ENCODE measurements at regions not wholly inside any gene's neighbourhood (a gene's known extent, or its start where the extent isn't known, plus 50 kb on each side); places are given as distances from the start of the nearest gene placed in this dataset.

- no peak for TF ChIP-seq CSRNP2 (CRISPR knock-in tag; conservative IDR thresholded peaks at IDR 0.05; ENCODE audit: low read depth)
- TF ChIP-seq KAT7 (CRISPR knock-in tag; IDR thresholded peaks at IDR 0.05; ENCODE audit: borderline replicate concordance) = no peak
- TF ChIP-seq ZNF234 (CRISPR knock-in tag; conservative IDR thresholded peaks at IDR 0.05) = no peak
- no peak for TF ChIP-seq FOXC1 (CRISPR knock-in tag; IDR thresholded peaks at IDR 0.05; ENCODE audit: borderline replicate concordance)
- TF ChIP-seq SRSF4 (IDR thresholded peaks at IDR 0.05; ENCODE audit: low read depth, low read length, poor library complexity, severe bottlenecking) = no peak
Observed at GRCh38 chr9:65437724-65438123, 152.7 kb upstream of the FOXD4L5 start (continued).

GRCh38 chr9:65435464-65435863 lies 150.5 kb upstream of the FOXD4L5 start:
- FAIRE-seq (no peak), ATAC-seq (no peak), DNase-seq (ENCODE audit: low spot score) (no peak)
- ChIA-PET POLR2A (no interaction called here), CTCF (ENCODE audit: low intra/inter-chr PET ratio, low total read pairs) (no interaction called here)
- no peaks in the 10 kb centered on the region for H3K4me1 ChIP-seq (ENCODE audit: insufficient read depth, low read length)
- no peaks in the 10 kb centered on the region for H3K36me3 ChIP-seq (replicated peaks in 1 of 2; ENCODE audit: control insufficient read depth in 1 of 2, insufficient read depth in 2 of 2, low read length in 2 of 2)
- TF ChIP-seq PCBP2 (optimal IDR thresholded peaks at IDR 0.05; ENCODE audit: low read depth, low read length, poor library complexity, severe bottlenecking) (no peak), MED8 (CRISPR knock-in tag; IDR thresholded peaks at IDR 0.05; ENCODE audit: insufficient replicate concordance) (no peak), CBX2 (IDR thresholded peaks at IDR 0.05; ENCODE audit: low read depth, low read length) (no peak), CBX2 (CRISPR knock-in tag; IDR thresholded peaks at IDR 0.05; ENCODE audit: low read depth) (no peak), MYNN (CRISPR knock-in tag; IDR thresholded peaks at IDR 0.05; ENCODE audit: low read depth) (no peak), NFKB2 (CRISPR knock-in tag; IDR thresholded peaks at IDR 0.05; ENCODE audit: borderline replicate concordance) (no peak), ZNF414 (CRISPR knock-in tag; IDR thresholded peaks at IDR 0.05) (no peak), HMGXB3 (CRISPR knock-in tag; IDR thresholded peaks at IDR 0.05; ENCODE audit: borderline replicate concordance) (no peak), ZNF510 (CRISPR knock-in tag; IDR thresholded peaks at IDR 0.05; ENCODE audit: low read depth) (no peak), PPARG (CRISPR knock-in tag; conservative IDR thresholded peaks at IDR 0.05) (no peak), ZNF121 (CRISPR knock-in tag; IDR thresholded peaks at IDR 0.05) (no peak), NFYC (CRISPR knock-in tag; IDR thresholded peaks at IDR 0.05) (no peak)
- no peaks in the 10 kb centered on the region for H3K27me3 ChIP-seq (ENCODE audit: control insufficient read depth in 1 of 2, insufficient read depth in 2 of 2, low read length in 2 of 2)
- intact Hi-C loops (cut with micrococcal nuclease; ENCODE audit: unreplicated experiment) (no loop called here), in situ Hi-C loops (cut with HindIII; ENCODE audit: extremely low pct_ligation_motif_present, low pct_unique_long_range_greater_than_20kb) (no loop called here)
- H2AFZ ChIP-seq (ENCODE audit: low read length) = no peak overlapping the region
- no peaks in the 10 kb centered on the region for H4K20me1 ChIP-seq (ENCODE audit: insufficient read depth, low read length)
- WGBS (ENCODE audit: low lambda C conversion rate) = 78% methylated on average over 7 of the region's 10 CpGs
- no peak overlapping the region for H3K4me2 ChIP-seq (ENCODE audit: low read depth, low read length)
- H3K9ac ChIP-seq (ENCODE audit: insufficient read depth, low read depth, low read length) = no peak overlapping the region
- no TSS peak for BruUV-seq (replicated peaks)
- H3K4me3 ChIP-seq (replicated peaks in 1 of 3; ENCODE audit: insufficient read depth in 1 of 3, low read depth in 2 of 3, low read length in 3 of 3) = no peak overlapping the region
- H3K27ac ChIP-seq (ENCODE audit: extremely low read length, insufficient read depth, low read length) = no peak overlapping the region
- no peaks in the 10 kb centered on the region for H3K9me3 ChIP-seq (ENCODE audit: low read length)
- H3K79me2 ChIP-seq (ENCODE audit: insufficient read depth, low read length) = no peaks in the 10 kb centered on the region

All from HepG2 (cell line).